ENCODE measurements at regions not wholly inside any gene's neighbourhood (a gene's known extent, or its start where the extent isn't known, plus 50 kb on each side); places are given as distances from the start of the nearest gene placed in this dataset.

DNA sequence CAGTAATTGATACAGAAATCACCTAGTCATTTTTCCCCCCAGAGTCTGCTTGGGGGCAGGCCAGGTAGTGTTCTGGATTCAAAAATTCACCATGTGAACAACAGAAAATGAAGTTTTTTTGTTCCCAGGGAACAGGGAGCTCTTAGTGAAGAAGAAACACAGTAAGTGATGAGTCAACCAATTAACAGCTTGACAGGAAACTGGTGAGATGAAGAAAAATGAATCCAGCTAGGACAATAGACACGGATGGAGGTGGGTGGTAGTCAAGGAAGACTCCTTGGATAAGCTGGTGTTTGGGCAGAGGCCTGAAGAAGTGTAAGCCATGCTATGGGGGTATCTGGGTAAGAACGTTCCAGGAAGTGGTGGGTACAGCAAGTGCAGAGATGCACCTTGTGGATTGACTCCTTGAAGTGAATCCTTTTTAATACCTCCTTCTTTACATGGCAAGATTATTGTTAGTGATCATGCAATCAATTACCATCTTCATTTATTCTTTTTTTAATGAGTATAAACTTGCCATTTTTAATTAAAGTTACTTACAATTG lies 339.9 kb upstream of the RGMA start:
- H3K9me3 ChIP-seq (ENCODE audit: control insufficient read depth, insufficient read depth, low read length), result peaks cover 31% of the 10 kb centered on the region
- no peak overlapping the region for H2AK5ac ChIP-seq (ENCODE audit: low read depth, low read length)
- no peaks in the 10 kb centered on the region for H3K4me1 ChIP-seq (ENCODE audit: control insufficient read depth, insufficient read depth, low read length)
- H2AFZ ChIP-seq (replicated peaks; ENCODE audit: low read length, poor library complexity), result no peak overlapping the region
- H4K20me1 ChIP-seq (ENCODE audit: insufficient read depth, low read length), result no peaks in the 10 kb centered on the region
- dilution Hi-C loops (cut with HindIII; ENCODE audit: low sequenced_read_pairs, unreplicated experiment) (no loop called here), intact Hi-C loops (cut with micrococcal nuclease) (no loop called here), in situ Hi-C loops (cut with MboI; ENCODE audit: low sequenced_read_pairs) (no loop called here)
- no peaks in the 10 kb centered on the region for H3K79me1 ChIP-seq (ENCODE audit: low read depth in 1 of 2, low read length in 2 of 2)
- CTCF ChIA-PET, result no interaction called here
- H3K14ac ChIP-seq (replicated peaks; ENCODE audit: low read depth, low read length), result no peak overlapping the region
- H4K8ac ChIP-seq (ENCODE audit: low read depth in 2 of 2, low read length in 2 of 2), result no peak overlapping the region
- no peak overlapping the region for H2BK15ac ChIP-seq (ENCODE audit: low read depth, low read length)
- POLR2A ChIA-PET (ENCODE audit: unreplicated experiment), result no interaction called here
- no peak overlapping the region for H3K9ac ChIP-seq (ENCODE audit: low read depth, low read length)
- DNase-seq (no peak), ATAC-seq (ENCODE audit: low read depth) (no peak)
- TF ChIP-seq RAD21 (IDR thresholded peaks at IDR 0.05; ENCODE audit: low read length) (no peak), NFE2L2 (IDR thresholded peaks at IDR 0.05; ENCODE audit: low read depth, low read length) (no peak), CEBPB (IDR thresholded peaks at IDR 0.05; ENCODE audit: low read depth, low read length) (no peak), RFX5 (IDR thresholded peaks at IDR 0.05; ENCODE audit: low read depth, low read length) (no peak), SMC3 (IDR thresholded peaks at IDR 0.05; ENCODE audit: low read depth, low read length) (no peak), FOS (IDR thresholded peaks at IDR 0.05; ENCODE audit: low read depth, low read length) (no peak), RCOR1 (IDR thresholded peaks at IDR 0.05; ENCODE audit: insufficient replicate concordance, low read length) (no peak), POLR2A (IDR thresholded peaks at IDR 0.05; ENCODE audit: low read depth, low read length) (no peak), MXI1 (IDR thresholded peaks at IDR 0.05; ENCODE audit: borderline replicate concordance, low read depth, low read length) (no peak), CHD1 (IDR thresholded peaks at IDR 0.05; ENCODE audit: low read depth, low read length) (no peak), MAFK (IDR thresholded peaks at IDR 0.05; ENCODE audit: low read depth, low read length) (no peak), MAZ (IDR thresholded peaks at IDR 0.05; ENCODE audit: borderline replicate concordance, low read depth, low read length) (no peak), BHLHE40 (IDR thresholded peaks at IDR 0.05; ENCODE audit: low read depth, low read length) (no peak)
- TF ChIP-seq, protein P1, sequence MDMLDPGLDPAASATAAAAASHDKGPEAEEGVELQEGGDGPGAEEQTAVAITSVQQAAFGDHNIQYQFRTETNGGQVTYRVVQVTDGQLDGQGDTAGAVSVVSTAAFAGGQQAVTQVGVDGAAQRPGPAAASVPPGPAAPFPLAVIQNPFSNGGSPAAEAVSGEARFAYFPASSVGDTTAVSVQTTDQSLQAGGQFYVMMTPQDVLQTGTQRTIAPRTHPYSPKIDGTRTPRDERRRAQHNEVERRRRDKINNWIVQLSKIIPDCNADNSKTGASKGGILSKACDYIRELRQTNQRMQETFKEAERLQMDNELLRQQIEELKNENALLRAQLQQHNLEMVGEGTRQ (IDR thresholded peaks at IDR 0.05; ENCODE audit: low read depth, low read length), result no peak
- TF ChIP-seq, protein P2, sequence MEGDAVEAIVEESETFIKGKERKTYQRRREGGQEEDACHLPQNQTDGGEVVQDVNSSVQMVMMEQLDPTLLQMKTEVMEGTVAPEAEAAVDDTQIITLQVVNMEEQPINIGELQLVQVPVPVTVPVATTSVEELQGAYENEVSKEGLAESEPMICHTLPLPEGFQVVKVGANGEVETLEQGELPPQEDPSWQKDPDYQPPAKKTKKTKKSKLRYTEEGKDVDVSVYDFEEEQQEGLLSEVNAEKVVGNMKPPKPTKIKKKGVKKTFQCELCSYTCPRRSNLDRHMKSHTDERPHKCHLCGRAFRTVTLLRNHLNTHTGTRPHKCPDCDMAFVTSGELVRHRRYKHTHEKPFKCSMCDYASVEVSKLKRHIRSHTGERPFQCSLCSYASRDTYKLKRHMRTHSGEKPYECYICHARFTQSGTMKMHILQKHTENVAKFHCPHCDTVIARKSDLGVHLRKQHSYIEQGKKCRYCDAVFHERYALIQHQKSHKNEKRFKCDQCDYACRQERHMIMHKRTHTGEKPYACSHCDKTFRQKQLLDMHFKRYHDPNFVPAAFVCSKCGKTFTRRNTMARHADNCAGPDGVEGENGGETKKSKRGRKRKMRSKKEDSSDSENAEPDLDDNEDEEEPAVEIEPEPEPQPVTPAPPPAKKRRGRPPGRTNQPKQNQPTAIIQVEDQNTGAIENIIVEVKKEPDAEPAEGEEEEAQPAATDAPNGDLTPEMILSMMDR (conservative IDR thresholded peaks at IDR 0.05; ENCODE audit: low read depth, low read length), result no peak
- TF ChIP-seq, protein P3, sequence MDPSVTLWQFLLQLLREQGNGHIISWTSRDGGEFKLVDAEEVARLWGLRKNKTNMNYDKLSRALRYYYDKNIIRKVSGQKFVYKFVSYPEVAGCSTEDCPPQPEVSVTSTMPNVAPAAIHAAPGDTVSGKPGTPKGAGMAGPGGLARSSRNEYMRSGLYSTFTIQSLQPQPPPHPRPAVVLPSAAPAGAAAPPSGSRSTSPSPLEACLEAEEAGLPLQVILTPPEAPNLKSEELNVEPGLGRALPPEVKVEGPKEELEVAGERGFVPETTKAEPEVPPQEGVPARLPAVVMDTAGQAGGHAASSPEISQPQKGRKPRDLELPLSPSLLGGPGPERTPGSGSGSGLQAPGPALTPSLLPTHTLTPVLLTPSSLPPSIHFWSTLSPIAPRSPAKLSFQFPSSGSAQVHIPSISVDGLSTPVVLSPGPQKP (IDR thresholded peaks at IDR 0.05; ENCODE audit: borderline replicate concordance, low read depth, low read length), result no peak
- H4K5ac ChIP-seq (ENCODE audit: low read depth, low read length), result no peak overlapping the region
- 0% methylated on average over 1 of the region's 2 CpGs; no CpG with 5 or more reads in 1 of the 2 experiments for WGBS, 2 experiments (ENCODE audit: extremely low coverage in 2 of 2, insufficient read length in 1 of 2)
- H3K4ac ChIP-seq (ENCODE audit: low read depth, low read length), result no peak overlapping the region
- no TSS peak for BruUV-seq (replicated peaks)
- no peaks in the 10 kb centered on the region for H3K9me1 ChIP-seq (ENCODE audit: insufficient read depth, low read length)
- no peak overlapping the region for H2BK5ac ChIP-seq (ENCODE audit: low read depth, low read length, poor library complexity, severe bottlenecking)
- no peak overlapping the region for H2AK9ac ChIP-seq (replicated peaks; ENCODE audit: low read depth, low read length, poor library complexity)
- no peak overlapping the region for H2BK120ac ChIP-seq (ENCODE audit: low read depth, low read length)
- H3K23ac ChIP-seq (ENCODE audit: low read depth, low read length), result no peak overlapping the region
- no peak overlapping the region for H2BK20ac ChIP-seq (ENCODE audit: low read depth, low read length)
- H3K4me3 ChIP-seq (ENCODE audit: insufficient read depth, low read depth, low read length), result no peak overlapping the region
- H3K4me2 ChIP-seq (ENCODE audit: low read depth, low read length), result no peak overlapping the region
- H3K56ac ChIP-seq (ENCODE audit: extremely low read depth, insufficient read depth, low read length), result no peak overlapping the region
- H3K27me3 ChIP-seq (ENCODE audit: control insufficient read depth, insufficient read depth, low read length), result no peaks in the 10 kb centered on the region
- H3K27ac ChIP-seq (ENCODE audit: insufficient read depth, low read length), result no peak overlapping the region
- H3K18ac ChIP-seq (ENCODE audit: low read depth, low read length), result no peak overlapping the region
- H3K36me3 ChIP-seq (ENCODE audit: control insufficient read depth, insufficient read depth, low read length), result no peaks in the 10 kb centered on the region
- H4K91ac ChIP-seq (ENCODE audit: insufficient read depth, low read depth, low read length), result no peak overlapping the region
